ENCODE measurements at regions not wholly inside any gene's neighbourhood (a gene's known extent, or its start where the extent isn't known, plus 50 kb on each side); places are given as distances from the start of the nearest gene placed in this dataset.

- no peak for TF ChIP-seq CTCF (IDR thresholded peaks at IDR 0.05)
- no peak for TF ChIP-seq EP300 (IDR thresholded peaks at IDR 0.05)
- TF ChIP-seq POLR2AphosphoS5 (IDR thresholded peaks at IDR 0.05): no peak
These were observed 74.9 kb upstream of the SETMAR start for GRCh38 chr3:4228295-4228694.
